Retinal pigment epithelial cell (primary cell): ENCODE measurements at regions not wholly inside any gene's neighbourhood (a gene's known extent, or its start where the extent isn't known, plus 50 kb on each side); places are given as distances from the start of the nearest gene placed in this dataset.

ENCODE experiments used
- DNase-seq: peaks from one replicate; pipeline ENCODE4 v3.0.0-alpha.2; 2010; ENCODE audit warnings: low read depth
- H3K4me3 ChIP-seq: 2 replicates; pipeline ENCODE4 v1.5.1; 2011; ENCODE audit warnings: mild to moderate bottlenecking, low read length, control low read depth, moderate library complexity
- CTCF ChIP-seq: conservative IDR thresholded peaks from 2 replicates; pipeline ENCODE4 v1.5.1; 2011; ENCODE audit warnings: low read depth, low read length, control low read depth, inconsistent platforms

- TF ChIP-seq CTCF = no peak
- H3K4me3 ChIP-seq = no peak overlapping the region
- no peak for DNase-seq
These were observed 107.4 kb upstream of the NAMPT start for GRCh38 chr7:106392144-106392543.

GRCh38 chr7:106386958-106387357 is 102.2 kb upstream of the NAMPT start:
- no peak overlapping the region for H3K4me3 ChIP-seq
- no peak for DNase-seq
- TF ChIP-seq CTCF = no peak

- DNase-seq = no peak
- no peak for TF ChIP-seq CTCF
- no peak overlapping the region for H3K4me3 ChIP-seq
These were observed 99.6 kb upstream of the NAMPT start for GRCh38 chr7:106384373-106384772.

GRCh38 chr7:106382929-106383328 is 98.1 kb upstream of the NAMPT start:
- no peak for DNase-seq
- TF ChIP-seq CTCF = no peak
- no peak overlapping the region for H3K4me3 ChIP-seq

GRCh38 chr7:106382129-106382528 is 97.3 kb upstream of the NAMPT start:
- no peak for TF ChIP-seq CTCF
- DNase-seq = no peak

GRCh38 chr7:106381252-106381651 is 96.5 kb upstream of the NAMPT start:
- TF ChIP-seq CTCF = no peak
- DNase-seq = no peak
- H3K4me3 ChIP-seq = no peak overlapping the region

More at GRCh38 chr7:106382129-106382528, 97.3 kb upstream of the NAMPT start:
- H3K4me3 ChIP-seq = no peak overlapping the region

- DNase-seq = no peak
- no peak overlapping the region for H3K4me3 ChIP-seq
- TF ChIP-seq CTCF = no peak
These were observed 93.1 kb upstream of the NAMPT start for GRCh38 chr7:106377847-106378361.
